Smooth muscle cell (in vitro differentiated cells): ENCODE measurements at regions not wholly inside any gene's neighbourhood (a gene's known extent, or its start where the extent isn't known, plus 50 kb on each side); places are given as distances from the start of the nearest gene placed in this dataset.

Experiments used
- DNase-seq: peaks from one replicate; lab custom pipeline; 2025; ENCODE audit not compliant: unreplicated experiment; lab: John Stamatoyannopoulos, UW
- H2AFZ ChIP-seq: fragments of 200-600 bp; sonication (generic); 2 replicates; pipeline ENCODE4 v1.6.0; 2016; ENCODE audit warnings: antibody characterized with exemption, low read depth, mild to moderate bottlenecking
- H3F3A ChIP-seq: fragments of 200-600 bp; sonication (generic); 2 replicates; pipeline ENCODE4 v1.6.0; 2017; ENCODE audit warnings: antibody characterized with exemption, low read depth
- H3K27ac ChIP-seq: fragments of 200-600 bp; sonication (generic); 2 replicates; pipeline ENCODE4 v1.5.1; 2016; ENCODE audit warnings: low read depth, mild to moderate bottlenecking
- H3K27me3 ChIP-seq: fragments of 200-600 bp; sonication (generic); 2 replicates; pipeline ENCODE4 v1.6.1; 2016; ENCODE audit warnings: low read depth, mild to moderate bottlenecking
- H3K36me3 ChIP-seq: fragments of 200-600 bp; sonication (generic); 2 replicates; pipeline ENCODE4 v1.5.1; 2016; ENCODE audit warnings: low read depth
- H3K4me1 ChIP-seq: fragments of 200-600 bp; sonication (generic); 2 replicates; pipeline ENCODE4 v1.5.1; 2016; ENCODE audit warnings: low read depth
- H3K4me2 ChIP-seq: fragments of 200-600 bp; sonication (generic); 2 replicates; pipeline ENCODE4 v1.6.0; 2016; ENCODE audit warnings: mild to moderate bottlenecking
- H3K4me3 ChIP-seq: fragments of 200-600 bp; sonication (generic); 2 replicates; pipeline ENCODE4 v1.5.1; 2016; ENCODE audit warnings: mild to moderate bottlenecking
- H3K79me2 ChIP-seq: fragments of 200-600 bp; sonication (generic); 2 replicates; pipeline ENCODE4 v1.6.0; 2016; ENCODE audit warnings: low read depth, mild to moderate bottlenecking
- H3K9ac ChIP-seq: fragments of 200-600 bp; sonication (generic); 2 replicates; pipeline ENCODE4 v1.6.0; 2016; ENCODE audit warnings: low read depth
- H3K9me3 ChIP-seq: fragments of 200-600 bp; sonication (generic); replicated peaks from 2 replicates; pipeline ENCODE4 v1.5.1; 2016; ENCODE audit warnings: low read depth
- H4K20me1 ChIP-seq: fragments of 200-600 bp; sonication (generic); 2 replicates; pipeline ENCODE4 v1.6.0; 2016; ENCODE audit warnings: low read depth
- CTCF ChIP-seq: fragments of 200-600 bp; sonication (generic); IDR thresholded peaks from 2 replicates; pipeline ENCODE4 v1.5.1; 2017; ENCODE audit warnings: borderline replicate concordance, mild to moderate bottlenecking, antibody characterized with exemption; ENCODE audit not compliant: insufficient read depth, poor library complexity, severe bottlenecking
- WGBS: methylation state at CpG from one replicate; pipeline ENCODE4 v1.1.7; 2016; ENCODE audit warnings: low lambda C conversion rate; 5-methylcytosine and 5-hydroxymethylcytosine counted together

GRCh38 chr9:28764532-28764931 lies 1191.3 kb upstream of the C9orf72 start:
- Histone ChIP-seq H4K20me1 (no peaks in the 10 kb centered on the region), H3K4me3 (no peak overlapping the region), H3K79me2 (peaks cover 4% of the 10 kb centered on the region), H3K9ac (no peak overlapping the region), H3K9me3 (no peaks in the 10 kb centered on the region), H3K36me3 (no peaks in the 10 kb centered on the region), H3K27me3 (no peaks in the 10 kb centered on the region), H3K27ac (no peak overlapping the region), H3F3A (no peaks in the 10 kb centered on the region), H2AFZ (no peak overlapping the region), H3K4me1 (no peaks in the 10 kb centered on the region), H3K4me2 (no peak overlapping the region)
- 100% methylated on average over 1 of the region's 1 CpG for WGBS
- DNase-seq: no peak
- no peak for TF ChIP-seq CTCF

- H3K4me1 ChIP-seq: no peaks in the 10 kb centered on the region
- no peaks in the 10 kb centered on the region for H3F3A ChIP-seq
- H3K4me3 ChIP-seq: no peak overlapping the region
- H3K4me2 ChIP-seq: no peak overlapping the region
- H3K36me3 ChIP-seq: no peaks in the 10 kb centered on the region
- DNase-seq: no peak
- TF ChIP-seq CTCF: no peak
- H3K79me2 ChIP-seq: no peaks in the 10 kb centered on the region
- no peaks in the 10 kb centered on the region for H3K9me3 ChIP-seq
- H3K27me3 ChIP-seq: no peaks in the 10 kb centered on the region
- H4K20me1 ChIP-seq: no peaks in the 10 kb centered on the region
- 91% methylated on average over 4 of the region's 4 CpGs for WGBS
- no peak overlapping the region for H3K27ac ChIP-seq
- H3K9ac ChIP-seq: no peak overlapping the region
- H2AFZ ChIP-seq: no peak overlapping the region
These were observed 1196.9 kb upstream of the C9orf72 start for GRCh38 chr9:28770226-28770625.

GRCh38 chr9:28770827-28771226 lies 1197.5 kb upstream of the C9orf72 start:
- Histone ChIP-seq H3K36me3 (no peaks in the 10 kb centered on the region), H2AFZ (no peak overlapping the region), H3K4me2 (no peak overlapping the region), H3K79me2 (no peaks in the 10 kb centered on the region), H3K4me3 (no peak overlapping the region), H3K4me1 (no peaks in the 10 kb centered on the region), H3K27ac (no peak overlapping the region), H3K27me3 (no peaks in the 10 kb centered on the region), H3F3A (no peaks in the 10 kb centered on the region), H3K9ac (no peak overlapping the region), H3K9me3 (no peaks in the 10 kb centered on the region), H4K20me1 (no peaks in the 10 kb centered on the region)
- WGBS: 50% methylated on average over 2 of the region's 2 CpGs
- no peak for DNase-seq
- TF ChIP-seq CTCF: no peak

GRCh38 chr9:28774433-28775235 lies 1201.4 kb upstream of the C9orf72 start:
- peak; percentile 74 for TF ChIP-seq CTCF
- H3K4me2 ChIP-seq: no peak overlapping the region
- H3K36me3 ChIP-seq: no peaks in the 10 kb centered on the region
- no peaks in the 10 kb centered on the region for H3K4me1 ChIP-seq
- no peak overlapping the region for H3K4me3 ChIP-seq
- H3K27ac ChIP-seq: no peak overlapping the region
- DNase-seq: no peak
- no peaks in the 10 kb centered on the region for H3F3A ChIP-seq
- H3K9me3 ChIP-seq: no peaks in the 10 kb centered on the region
- H3K27me3 ChIP-seq: no peaks in the 10 kb centered on the region
- no peak overlapping the region for H3K9ac ChIP-seq
- 37% methylated on average over 8 of the region's 8 CpGs for WGBS
- H3K79me2 ChIP-seq: no peaks in the 10 kb centered on the region
- no peaks in the 10 kb centered on the region for H4K20me1 ChIP-seq
- no peak overlapping the region for H2AFZ ChIP-seq
